ENCODE measurements at regions not wholly inside any gene's neighbourhood (a gene's known extent, or its start where the extent isn't known, plus 50 kb on each side); places are given as distances from the start of the nearest gene placed in this dataset.

DNA sequence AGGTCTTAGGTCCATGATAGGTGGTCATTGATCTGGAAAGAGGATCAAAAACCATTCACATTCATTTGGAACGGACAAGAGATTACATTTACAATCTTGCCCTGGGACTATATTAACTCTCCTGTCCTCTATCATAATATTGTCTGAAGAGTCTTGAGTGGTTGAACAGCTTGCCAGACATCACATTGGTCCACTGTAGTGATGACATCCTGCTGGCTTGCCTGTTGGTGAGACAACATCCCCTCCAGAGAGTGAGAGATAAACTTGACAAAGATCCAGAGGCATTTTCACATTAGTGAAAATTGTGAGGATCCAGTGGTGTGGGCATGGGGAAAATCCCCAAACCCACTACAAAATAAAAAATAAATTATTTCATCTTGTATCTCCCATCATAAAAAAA lies 155.7 kb upstream of the LEF1 start:
- DNase-seq = no peak

DNA sequence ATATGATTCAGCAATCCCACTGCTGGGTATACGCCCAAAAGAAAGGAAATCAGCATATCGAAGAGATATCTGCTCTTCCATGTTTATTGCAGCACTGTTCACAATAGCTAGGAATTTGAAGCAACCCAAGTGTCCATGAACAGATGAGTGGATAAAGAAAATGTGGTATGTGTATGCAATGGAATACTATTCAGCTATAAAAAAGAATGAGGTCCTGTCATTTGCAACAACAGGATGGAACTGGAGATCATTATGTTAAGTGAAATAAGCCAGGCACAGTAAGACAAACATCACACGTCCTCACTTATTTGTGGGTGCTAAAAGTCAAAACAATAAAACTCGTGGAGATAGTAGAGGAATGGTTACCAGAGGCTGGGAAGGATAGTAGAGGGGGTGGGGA lies 153.8 kb upstream of the LEF1 start:
- DNase-seq = no peak

DNA sequence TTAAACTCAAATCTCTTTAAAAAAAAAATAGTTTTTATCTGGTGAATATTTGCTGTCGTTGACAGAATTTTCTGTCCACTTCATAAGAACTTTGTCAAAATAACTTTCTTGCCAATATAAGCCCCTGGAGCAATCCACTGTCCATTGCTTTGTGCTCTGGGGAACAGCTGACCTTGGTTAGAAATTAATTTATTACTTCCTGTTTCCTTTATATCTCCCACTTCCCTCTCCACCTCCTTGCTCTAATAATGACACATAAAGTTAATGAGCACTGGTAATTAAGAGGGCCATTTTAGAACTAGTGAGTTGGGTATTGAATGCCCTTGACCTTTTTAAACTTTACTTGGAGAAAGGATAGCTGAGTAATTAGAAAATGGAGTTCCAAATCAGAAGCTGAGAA lies 151.3 kb upstream of the LEF1 start:
- DNase-seq = no peak

DNA sequence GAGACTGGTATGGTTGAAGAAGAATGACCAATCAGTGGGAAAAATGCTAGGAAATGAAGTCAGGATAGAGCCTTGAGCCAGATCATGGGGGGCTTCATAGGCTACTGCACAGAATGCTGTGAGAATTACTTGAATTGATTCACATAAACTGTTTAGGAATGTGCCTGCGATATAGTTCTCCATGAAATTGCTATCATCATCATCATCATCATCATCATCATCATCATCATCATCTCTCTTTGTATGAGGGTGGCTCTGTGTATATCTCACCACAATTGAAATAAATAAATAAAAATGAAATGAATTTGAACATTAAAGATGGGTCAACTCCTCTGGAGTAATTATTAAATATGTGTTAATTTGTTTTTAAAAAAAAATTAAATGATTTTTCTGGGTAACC lies 148.6 kb upstream of the LEF1 start:
- no peak for DNase-seq

GRCh38 chr4:108315694-108316093 lies 147.0 kb upstream of the LEF1 start:
- DNase-seq = no peak

DNA sequence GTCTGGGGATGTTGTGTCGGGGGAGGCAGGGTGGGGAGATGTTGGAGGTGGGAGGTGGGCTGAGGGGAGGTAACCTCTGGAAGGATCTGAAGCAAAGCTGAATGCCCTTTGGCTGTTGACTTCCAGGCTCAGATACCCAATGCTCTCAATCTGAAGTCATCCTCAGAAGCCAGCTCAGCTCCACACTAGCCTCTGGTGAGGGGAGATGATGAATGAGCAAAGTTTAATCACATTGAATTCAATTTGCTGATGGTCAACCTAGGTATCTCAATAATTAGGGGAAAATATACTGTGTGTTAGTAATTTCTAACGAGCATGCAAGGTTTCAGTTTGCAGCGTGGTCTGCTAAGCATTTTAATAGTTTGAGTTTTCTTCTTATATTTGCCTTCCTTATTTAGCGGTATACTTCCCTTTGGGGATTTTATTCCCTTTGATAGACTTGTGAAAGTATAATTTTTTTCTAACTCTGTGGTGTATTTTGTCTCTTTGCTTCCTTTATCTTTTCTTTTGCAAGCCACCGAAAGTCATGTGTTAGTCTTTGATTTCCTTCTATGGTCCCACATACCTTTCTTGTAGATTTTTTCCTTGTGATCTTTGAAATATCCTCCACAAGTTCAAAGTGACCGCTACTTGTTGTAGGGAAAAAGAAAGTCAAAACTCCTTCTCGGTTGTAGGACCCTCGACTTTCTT lies 146.3 kb upstream of the LEF1 start:
- no peak for DNase-seq

GRCh38 chr4:108313546-108314339 lies 145.0 kb upstream of the LEF1 start:
- DNase-seq = no peak

GRCh38 chr4:108311313-108311712 lies 142.6 kb upstream of the LEF1 start:
- no peak for DNase-seq

DNA sequence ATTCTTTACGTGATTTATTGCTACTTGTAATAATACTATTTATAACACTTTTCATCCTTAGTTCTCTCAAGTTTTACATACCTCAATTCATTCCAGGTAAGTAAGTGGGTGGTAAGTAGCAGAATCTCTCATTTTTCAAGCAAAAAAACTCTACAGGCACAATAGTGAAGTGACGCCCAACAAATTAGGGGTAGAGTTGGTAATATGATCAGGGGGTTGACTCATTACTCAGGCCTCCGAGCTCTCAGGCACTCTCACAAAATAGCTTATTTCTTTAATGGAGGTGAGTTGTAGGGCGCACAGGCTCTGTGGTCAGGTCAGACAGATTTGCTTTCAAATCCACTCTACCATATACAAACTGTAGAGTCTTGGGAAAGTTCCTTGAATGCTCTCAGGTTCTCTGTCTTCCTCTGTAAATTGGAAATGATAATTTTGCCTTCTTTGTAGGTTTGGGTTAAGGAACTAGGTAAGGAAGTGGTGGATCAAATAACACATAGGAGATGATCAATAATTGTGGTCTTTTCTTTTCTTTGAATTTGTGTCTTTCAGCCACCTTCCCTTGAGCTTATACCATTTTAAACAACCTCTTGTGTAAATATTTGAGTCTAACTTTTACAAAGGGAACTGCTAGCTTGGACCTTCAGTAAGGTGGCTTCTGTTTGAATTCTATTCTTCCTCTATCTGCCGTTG lies 134.9 kb upstream of the LEF1 start:
- no peak for DNase-seq

- no peak for DNase-seq
These were observed 133.0 kb upstream of the LEF1 start for GRCh38 chr4:108301545-108302251.

GRCh38 chr4:108297605-108298004 lies 128.9 kb upstream of the LEF1 start:
- DNase-seq = no peak

- no peak for DNase-seq
These were observed 123.5 kb upstream of the LEF1 start for GRCh38 chr4:108292229-108292628.

DNA sequence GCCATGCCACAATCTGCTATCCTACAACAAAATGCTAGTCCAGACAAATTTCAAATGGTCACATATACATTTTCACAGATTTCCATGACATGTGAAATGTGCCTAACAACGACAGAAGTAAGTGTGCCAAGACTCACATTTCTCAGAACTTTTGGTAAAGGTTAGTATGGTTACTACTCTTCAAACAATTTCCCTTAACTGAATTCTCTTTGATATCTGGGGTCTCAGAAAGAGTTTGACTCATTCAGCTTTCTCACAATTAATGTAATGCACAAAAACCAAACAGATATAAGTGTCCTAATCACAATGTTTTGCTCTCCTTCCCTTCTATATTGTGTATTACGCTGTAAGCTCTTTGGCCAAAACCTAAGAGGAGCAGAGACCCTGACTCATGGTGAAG lies 122.4 kb upstream of the LEF1 start:
- no peak for DNase-seq

- DNase-seq = no peak
These were observed 119.2 kb upstream of the LEF1 start for GRCh38 chr4:108287834-108288413.

DNA sequence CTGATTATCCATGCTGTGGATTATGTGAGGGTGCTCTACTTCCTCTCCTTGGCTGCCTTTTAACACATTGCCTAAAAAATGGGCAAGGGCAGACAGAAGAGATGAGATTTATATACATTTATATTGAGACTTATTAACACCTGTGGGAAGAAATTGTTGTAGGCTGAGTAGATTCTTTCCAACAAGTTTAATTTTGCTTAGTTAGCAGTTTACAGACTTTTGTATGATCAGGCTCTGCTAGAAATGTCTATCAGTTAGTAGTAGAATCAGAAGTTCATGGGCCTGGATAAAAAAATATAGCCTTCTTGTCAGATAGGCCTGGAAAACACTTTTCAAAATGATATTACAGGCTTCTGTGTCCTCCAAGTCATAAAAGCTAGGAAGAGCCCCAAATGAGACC lies 111.3 kb upstream of the LEF1 start:
- no peak for DNase-seq

- no peak for DNase-seq
These were observed 108.0 kb upstream of the LEF1 start for GRCh38 chr4:108276690-108277089.

DNA sequence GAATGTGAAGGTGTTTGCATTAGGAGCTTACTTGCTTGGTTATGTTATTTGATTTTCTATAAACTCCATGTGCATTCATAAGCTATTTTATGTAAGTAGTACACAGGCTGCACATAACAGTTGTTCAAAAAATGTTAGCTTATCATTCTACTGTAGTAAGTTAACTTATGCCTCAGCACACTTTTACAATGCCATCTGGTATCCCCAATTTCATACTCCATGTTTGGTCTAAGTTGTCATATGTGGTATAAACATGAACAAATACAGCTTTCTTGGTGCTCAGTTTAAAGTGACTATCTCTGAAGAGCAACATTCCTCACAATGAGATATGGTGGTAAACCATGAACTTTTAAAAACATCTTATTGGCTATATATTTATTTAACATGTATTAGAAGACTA lies 104.3 kb upstream of the LEF1 start:
- no peak for DNase-seq

- no peak for DNase-seq
These were observed 103.8 kb upstream of the LEF1 start for GRCh38 chr4:108272561-108272960.

DNA sequence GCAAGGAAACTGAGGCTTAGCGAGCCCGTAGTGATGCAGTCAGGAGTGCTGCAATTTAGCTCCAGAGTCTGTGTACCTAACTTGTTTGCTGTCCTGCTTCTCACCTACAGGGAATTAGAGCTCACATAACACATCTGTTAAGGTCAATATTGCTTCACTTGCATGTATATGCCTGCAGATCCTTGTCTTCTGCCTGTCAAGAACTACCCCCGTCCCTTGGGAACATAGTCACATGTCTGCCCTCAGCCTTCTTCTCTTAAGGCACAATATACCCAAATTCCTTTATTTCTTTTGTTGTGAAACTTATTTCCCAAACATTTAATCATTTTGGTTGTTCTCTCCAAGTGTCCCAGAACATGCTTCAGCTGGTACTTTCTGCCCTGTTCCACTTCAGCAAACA lies 103.3 kb upstream of the LEF1 start:
- DNase-seq = no peak

- no peak for DNase-seq
These were observed 102.0 kb upstream of the LEF1 start for GRCh38 chr4:108270466-108271450.

- DNase-seq = no peak
These were observed 96.0 kb upstream of the LEF1 start for GRCh38 chr4:108264693-108265092.

- no peak for DNase-seq
These were observed 94.3 kb upstream of the LEF1 start for GRCh38 chr4:108263057-108263456.

Data from NCI-H146 (cell line).